Naive B cell (primary cell): ENCODE measurements at regions not wholly inside any gene's neighbourhood (a gene's known extent, or its start where the extent isn't known, plus 50 kb on each side); places are given as distances from the start of the nearest gene placed in this dataset.

Experiments
- ATAC-seq, 2 donors: fragments of 150-1000 bp; cut with Tn5 transposase; 2 replicates each; pipeline ENCODE4 v1.10.0; 2021; ENCODE audit warnings: low read depth in 2 of 2, mild to moderate bottlenecking in 2 of 2, moderate library complexity in 2 of 2
- DNase-seq: peaks from one replicate; pipeline ENCODE4 v3.0.0; 2022
- H3K27ac Mint-ChIP-seq, 6 donors: one replicate each; pipeline ENCODE4 v1.8.0; 2020 to 2022; ENCODE audit warnings: mild to moderate bottlenecking in 6 of 6, mixed read lengths in 6 of 6, moderate library complexity in 5 of 6, inconsistent platforms in 2 of 6
- H3K27me3 Mint-ChIP-seq, 3 donors: one replicate each; pipeline ENCODE4 v1.8.0; 2021 to 2022; ENCODE audit warnings: mixed read lengths in 3 of 3, mild to moderate bottlenecking in 1 of 3
- H3K36me3 Mint-ChIP-seq, 2 donors: one replicate each; pipeline ENCODE4 v1.8.0; 2020 to 2022; ENCODE audit warnings: mixed read lengths in 2 of 2, inconsistent platforms in 1 of 2, mild to moderate bottlenecking in 1 of 2
- H3K4me1 Mint-ChIP-seq, 3 donors: one replicate each; pipeline ENCODE4 v1.8.0; 2020 to 2022; ENCODE audit warnings: mixed read lengths in 3 of 3, inconsistent platforms in 1 of 3, mild to moderate bottlenecking in 1 of 3, moderate library complexity in 1 of 3
- H3K4me3 Mint-ChIP-seq, 8 donors: one replicate each; pipeline ENCODE4 v1.8.0; 2020 to 2022; ENCODE audit warnings: mild to moderate bottlenecking in 8 of 8, mixed read lengths in 8 of 8, moderate library complexity in 8 of 8, inconsistent platforms in 2 of 8
- H3K9me3 Mint-ChIP-seq, 7 donors: one replicate each; pipeline ENCODE4 v1.8.0; 2020 to 2022; ENCODE audit warnings: mixed read lengths in 7 of 7, mild to moderate bottlenecking in 5 of 7, inconsistent platforms in 2 of 7, moderate library complexity in 1 of 7

DNA sequence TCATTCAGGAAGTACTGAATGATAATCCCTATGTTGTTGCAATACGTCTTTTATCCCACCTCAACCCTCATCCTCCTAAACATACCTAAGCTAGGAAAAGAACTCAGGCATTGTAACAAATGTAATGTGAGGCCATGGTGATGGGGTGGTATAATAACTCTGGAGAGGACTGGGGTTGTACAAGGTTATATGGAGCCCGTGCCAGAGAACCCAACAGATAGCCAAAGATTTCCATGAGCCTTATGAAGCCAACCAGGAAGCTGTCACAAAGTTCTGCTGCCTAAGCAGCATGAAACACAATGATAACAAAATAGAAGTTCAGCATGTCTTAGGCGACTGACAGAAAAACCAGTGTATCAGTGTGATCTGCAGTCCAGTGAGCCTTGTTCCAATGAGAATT is 394.1 kb upstream of the NBEA start:
- DNase-seq (no peak), ATAC-seq (no peak)
- H3K9me3 Mint-ChIP-seq, result peaks cover 0 to 4% (median 3%) of the 10 kb centered on the region in 7 donors
- H3K27me3 Mint-ChIP-seq, result no peaks in the 10 kb centered on the region
- no peak overlapping the region for H3K27ac Mint-ChIP-seq
- no peaks in the 10 kb centered on the region for H3K4me1 Mint-ChIP-seq
- H3K36me3 Mint-ChIP-seq, result no peaks in the 10 kb centered on the region
- no peak overlapping the region for H3K4me3 Mint-ChIP-seq

- no peaks in the 10 kb centered on the region for H3K4me1 Mint-ChIP-seq
- H3K36me3 Mint-ChIP-seq, result no peaks in the 10 kb centered on the region
- DNase-seq (no peak), ATAC-seq (no peak)
- peaks cover 0 to 13% (median 3%) of the 10 kb centered on the region in 7 donors for H3K9me3 Mint-ChIP-seq
- no peaks in the 10 kb centered on the region for H3K27me3 Mint-ChIP-seq
- no peak overlapping the region for H3K27ac Mint-ChIP-seq
- H3K4me3 Mint-ChIP-seq, result no peak overlapping the region
These were observed 388.7 kb upstream of the NBEA start for GRCh38 chr13:34553376-34553775.

DNA sequence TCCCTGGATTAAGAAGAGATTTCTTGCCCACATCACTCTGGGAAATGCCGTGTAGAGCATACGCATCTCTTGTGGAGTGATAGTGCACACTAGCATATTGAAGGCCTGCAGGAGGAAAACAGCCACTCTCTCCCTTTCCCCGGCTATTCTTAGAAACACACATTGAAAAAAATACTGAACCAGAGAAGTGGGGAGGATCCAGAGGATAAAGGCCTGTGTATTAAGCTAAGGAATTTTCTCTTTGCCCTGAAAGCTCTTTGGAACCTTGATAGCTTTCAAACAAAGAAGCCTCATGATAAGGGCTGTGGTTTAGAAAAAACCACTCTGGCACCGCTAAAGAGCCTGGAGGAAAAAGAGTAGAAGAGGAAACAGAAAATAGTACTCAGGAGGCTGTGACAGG is 386.1 kb upstream of the NBEA start:
- Mint-ChIP-seq H3K4me1 (no peaks in the 10 kb centered on the region), H3K36me3 (no peaks in the 10 kb centered on the region), H3K4me3 (no peak overlapping the region), H3K27ac (no peak overlapping the region), H3K27me3 (no peaks in the 10 kb centered on the region), H3K9me3 (peaks cover 0 to 18% (median 4%) of the 10 kb centered on the region in 7 donors)
- DNase-seq (no peak), ATAC-seq (no peak)

DNA sequence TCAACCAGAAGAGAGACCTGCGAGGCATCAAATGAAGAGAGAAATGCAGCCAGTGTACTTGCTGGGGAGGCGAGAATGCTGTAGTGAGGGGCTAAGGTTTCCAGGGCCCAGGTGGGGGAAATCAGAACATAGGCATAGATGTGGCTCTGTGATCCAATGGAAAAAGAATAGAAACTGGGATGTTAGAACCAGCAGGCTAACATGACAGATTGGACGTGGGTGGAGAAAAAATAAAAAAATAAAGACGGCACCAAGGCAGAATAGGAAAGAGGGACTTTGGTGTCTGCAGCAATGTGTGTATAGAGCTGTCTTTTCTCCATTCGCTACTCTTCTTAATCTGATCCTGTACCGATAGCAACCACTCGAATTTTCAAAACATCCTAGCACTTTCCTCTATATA is 381.0 kb upstream of the NBEA start:
- ATAC-seq (no peak), DNase-seq (no peak)
- H3K9me3 Mint-ChIP-seq, result peaks cover 2 to 17% (median 4%) of the 10 kb centered on the region in 7 donors
- H3K4me3 Mint-ChIP-seq, result no peak overlapping the region
- no peaks in the 10 kb centered on the region for H3K36me3 Mint-ChIP-seq
- no peaks in the 10 kb centered on the region for H3K4me1 Mint-ChIP-seq
- H3K27ac Mint-ChIP-seq, result no peak overlapping the region
- no peaks in the 10 kb centered on the region for H3K27me3 Mint-ChIP-seq

DNA sequence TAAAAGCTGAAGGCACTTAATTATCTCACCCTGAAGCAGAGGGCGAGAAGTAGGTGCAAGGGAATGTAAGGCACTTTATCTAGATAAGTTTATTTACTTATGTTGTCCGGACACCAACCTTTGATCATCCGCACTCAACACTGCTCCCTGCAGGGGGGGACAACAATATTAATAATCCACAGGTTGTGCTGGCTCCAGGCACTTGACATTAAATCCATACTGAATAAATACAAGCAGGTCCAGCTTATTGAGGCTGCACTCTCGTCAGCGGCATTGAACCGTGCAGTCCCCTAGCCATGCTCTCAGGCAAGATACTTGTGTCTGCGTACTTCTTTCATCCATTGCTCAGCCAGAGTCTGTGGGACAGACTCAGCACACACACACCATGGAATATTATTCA is 374.5 kb upstream of the NBEA start:
- H3K27me3 Mint-ChIP-seq, result no peaks in the 10 kb centered on the region
- H3K4me3 Mint-ChIP-seq, result no peak overlapping the region
- no peak overlapping the region for H3K27ac Mint-ChIP-seq
- no peak for ATAC-seq
- DNase-seq, result no peak
- peaks cover 0 to 9% (median 2%) of the 10 kb centered on the region in 7 donors for H3K9me3 Mint-ChIP-seq
- H3K36me3 Mint-ChIP-seq, result no peaks in the 10 kb centered on the region
- H3K4me1 Mint-ChIP-seq, result no peaks in the 10 kb centered on the region

- DNase-seq (no peak), ATAC-seq (no peak)
- Mint-ChIP-seq H3K36me3 (no peaks in the 10 kb centered on the region), H3K9me3 (peaks cover 0 to 5% (median 0%) of the 10 kb centered on the region in 7 donors), H3K4me3 (no peak overlapping the region), H3K27ac (no peak overlapping the region), H3K27me3 (no peaks in the 10 kb centered on the region), H3K4me1 (no peaks in the 10 kb centered on the region)
These were observed 371.2 kb upstream of the NBEA start for GRCh38 chr13:34570698-34571353.

GRCh38 chr13:34571716-34572115 is 370.4 kb upstream of the NBEA start:
- ATAC-seq (no peak), DNase-seq (no peak)
- no peak overlapping the region for H3K4me3 Mint-ChIP-seq
- H3K27ac Mint-ChIP-seq, result no peak overlapping the region
- H3K4me1 Mint-ChIP-seq, result no peaks in the 10 kb centered on the region
- H3K27me3 Mint-ChIP-seq, result no peaks in the 10 kb centered on the region
- H3K36me3 Mint-ChIP-seq, result no peaks in the 10 kb centered on the region
- peaks cover 0 to 3% (median 0%) of the 10 kb centered on the region in 7 donors for H3K9me3 Mint-ChIP-seq

DNA sequence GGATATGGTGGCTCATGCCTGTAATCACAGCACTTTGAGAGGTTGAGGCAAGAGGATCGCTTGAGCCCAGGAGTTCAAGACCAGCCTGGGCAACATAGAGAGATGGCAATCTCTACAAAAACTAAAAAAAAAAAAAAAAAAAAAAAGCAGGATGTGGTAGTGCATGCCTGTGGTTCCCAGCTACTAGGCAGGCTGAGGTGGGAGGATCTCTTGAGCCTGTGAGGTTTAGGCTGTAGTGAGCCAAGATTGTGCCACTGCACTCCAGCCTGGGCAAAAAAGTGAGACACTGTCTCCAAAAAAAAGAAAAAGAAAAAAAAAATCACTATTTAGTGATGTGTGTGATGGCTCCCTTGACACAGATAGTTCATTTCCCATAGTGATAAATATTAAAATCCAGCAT is 365.0 kb upstream of the NBEA start:
- no peaks in the 10 kb centered on the region for H3K36me3 Mint-ChIP-seq
- H3K4me3 Mint-ChIP-seq, result no peak overlapping the region
- H3K27me3 Mint-ChIP-seq, result no peaks in the 10 kb centered on the region
- H3K27ac Mint-ChIP-seq, result no peak overlapping the region
- no peak for DNase-seq
- no peak for ATAC-seq
- peaks cover 0 to 3% (median 0%) of the 10 kb centered on the region in 7 donors for H3K9me3 Mint-ChIP-seq
- H3K4me1 Mint-ChIP-seq, result no peaks in the 10 kb centered on the region

DNA sequence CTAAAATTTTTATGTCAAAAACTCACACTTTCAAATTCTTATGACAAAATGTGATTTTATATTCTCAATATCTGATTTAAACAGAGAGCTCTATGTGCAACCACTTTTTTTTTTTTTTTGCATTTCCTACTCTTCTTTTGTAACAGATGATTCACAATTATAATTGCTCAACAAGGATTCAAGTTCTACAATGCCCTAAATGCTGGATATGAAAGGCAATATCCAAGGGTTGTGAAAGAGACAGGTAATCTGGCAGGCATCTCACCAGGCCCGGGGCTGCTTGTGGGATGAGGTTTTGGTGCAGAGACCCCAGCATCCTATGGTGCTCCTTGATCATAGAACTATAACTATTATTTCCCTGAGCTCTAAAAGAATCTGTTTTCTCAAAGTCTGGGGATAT is 363.6 kb upstream of the NBEA start:
- H3K27me3 Mint-ChIP-seq, result no peaks in the 10 kb centered on the region
- no peak for ATAC-seq
- H3K4me3 Mint-ChIP-seq, result no peak overlapping the region
- no peak for DNase-seq
- no peak overlapping the region for H3K27ac Mint-ChIP-seq
- peaks cover 0 to 4% (median 0%) of the 10 kb centered on the region in 7 donors for H3K9me3 Mint-ChIP-seq
- H3K4me1 Mint-ChIP-seq, result no peaks in the 10 kb centered on the region
- H3K36me3 Mint-ChIP-seq, result no peaks in the 10 kb centered on the region

- no peak for ATAC-seq
- no peaks in the 10 kb centered on the region for H3K27me3 Mint-ChIP-seq
- H3K9me3 Mint-ChIP-seq, result peaks cover 0 to 4% (median 0%) of the 10 kb centered on the region in 7 donors
- H3K27ac Mint-ChIP-seq, result peak overlapping the region in 1 of 6 donors; percentile 47
- H3K36me3 Mint-ChIP-seq, result no peaks in the 10 kb centered on the region
- DNase-seq, result no peak
- no peaks in the 10 kb centered on the region for H3K4me1 Mint-ChIP-seq
- H3K4me3 Mint-ChIP-seq, result no peak overlapping the region
These were observed 363.2 kb upstream of the NBEA start for GRCh38 chr13:34578917-34579316.

- H3K27ac Mint-ChIP-seq, result no peak overlapping the region
- ATAC-seq, result no peak
- H3K4me3 Mint-ChIP-seq, result no peak overlapping the region
- H3K27me3 Mint-ChIP-seq, result no peaks in the 10 kb centered on the region
- DNase-seq, result no peak
- no peaks in the 10 kb centered on the region for H3K4me1 Mint-ChIP-seq
- H3K9me3 Mint-ChIP-seq, result peaks cover 0 to 5% (median 0%) of the 10 kb centered on the region in 7 donors
- H3K36me3 Mint-ChIP-seq, result no peaks in the 10 kb centered on the region
These were observed 358.9 kb upstream of the NBEA start for GRCh38 chr13:34583181-34583580.

GRCh38 chr13:34587576-34587975 is 354.5 kb upstream of the NBEA start:
- DNase-seq (no peak), ATAC-seq (no peak)
- no peaks in the 10 kb centered on the region for H3K27me3 Mint-ChIP-seq
- no peaks in the 10 kb centered on the region for H3K36me3 Mint-ChIP-seq
- no peak overlapping the region for H3K27ac Mint-ChIP-seq
- no peaks in the 10 kb centered on the region for H3K4me1 Mint-ChIP-seq
- no peak overlapping the region for H3K4me3 Mint-ChIP-seq
- H3K9me3 Mint-ChIP-seq, result peaks cover 0 to 9% (median 2%) of the 10 kb centered on the region in 7 donors

GRCh38 chr13:34588362-34588761 is 353.7 kb upstream of the NBEA start:
- no peaks in the 10 kb centered on the region for H3K27me3 Mint-ChIP-seq
- DNase-seq (no peak), ATAC-seq (no peak)
- H3K27ac Mint-ChIP-seq, result no peak overlapping the region
- H3K4me1 Mint-ChIP-seq, result no peaks in the 10 kb centered on the region
- peaks cover 0 to 7% (median 2%) of the 10 kb centered on the region in 7 donors for H3K9me3 Mint-ChIP-seq
- H3K36me3 Mint-ChIP-seq, result no peaks in the 10 kb centered on the region
- no peak overlapping the region for H3K4me3 Mint-ChIP-seq

DNA sequence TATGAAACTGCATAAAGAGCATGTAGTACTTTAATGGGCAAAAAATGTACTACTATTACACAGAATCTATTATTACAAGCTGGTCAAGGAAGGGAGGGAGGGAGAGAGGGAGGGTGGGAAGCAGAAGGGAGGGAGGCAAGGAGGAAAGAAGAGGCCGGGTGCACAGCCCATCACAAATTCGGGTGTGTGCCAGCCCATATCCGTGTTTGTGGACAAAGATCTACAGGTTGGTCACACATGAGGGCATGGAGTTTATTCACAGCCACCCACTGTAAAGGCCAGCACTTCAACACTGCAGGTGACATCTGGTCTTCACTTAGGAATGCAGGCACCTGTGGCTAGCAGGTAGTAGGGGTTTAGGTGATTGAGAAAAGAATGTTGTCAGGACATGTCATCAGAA is 352.5 kb upstream of the NBEA start:
- no peak for DNase-seq
- Mint-ChIP-seq H3K27ac (no peak overlapping the region), H3K9me3 (peaks cover 0 to 7% (median 2%) of the 10 kb centered on the region in 7 donors), H3K4me3 (no peak overlapping the region), H3K36me3 (no peaks in the 10 kb centered on the region), H3K4me1 (no peaks in the 10 kb centered on the region), H3K27me3 (no peaks in the 10 kb centered on the region)
- ATAC-seq, result no peak

- Mint-ChIP-seq H3K9me3 (peaks cover 0 to 11% (median 2%) of the 10 kb centered on the region in 7 donors), H3K27ac (no peak overlapping the region), H3K36me3 (no peaks in the 10 kb centered on the region), H3K27me3 (no peaks in the 10 kb centered on the region), H3K4me3 (no peak overlapping the region), H3K4me1 (no peaks in the 10 kb centered on the region)
- ATAC-seq, result no peak
- DNase-seq, result no peak
These were observed 350.9 kb upstream of the NBEA start for GRCh38 chr13:34591129-34591528.
